ENCODE measurements at regions not wholly inside any gene's neighbourhood (a gene's known extent, or its start where the extent isn't known, plus 50 kb on each side); places are given as distances from the start of the nearest gene placed in this dataset.

DNA sequence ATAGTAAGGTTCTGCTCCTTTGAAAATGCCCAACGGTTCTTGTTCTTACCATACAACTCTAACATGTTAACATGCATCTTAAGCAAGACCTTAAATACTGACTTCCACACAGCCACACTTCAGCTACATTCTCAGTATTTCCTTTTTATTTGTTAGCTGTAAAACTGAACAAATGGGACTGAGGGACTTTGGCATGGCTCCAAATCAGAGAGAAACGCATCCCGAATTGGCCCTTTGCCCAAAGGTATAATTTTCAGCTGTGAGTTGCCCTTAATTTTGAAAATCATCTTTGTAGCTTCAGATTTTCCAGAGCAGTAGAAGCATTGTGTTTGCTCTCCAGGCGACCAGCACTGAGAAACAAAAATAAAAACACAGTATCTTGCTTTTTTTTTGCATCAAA lies 56.4 kb downstream of the NEUROD6 start:
- DNase-seq, result no peak

DNA sequence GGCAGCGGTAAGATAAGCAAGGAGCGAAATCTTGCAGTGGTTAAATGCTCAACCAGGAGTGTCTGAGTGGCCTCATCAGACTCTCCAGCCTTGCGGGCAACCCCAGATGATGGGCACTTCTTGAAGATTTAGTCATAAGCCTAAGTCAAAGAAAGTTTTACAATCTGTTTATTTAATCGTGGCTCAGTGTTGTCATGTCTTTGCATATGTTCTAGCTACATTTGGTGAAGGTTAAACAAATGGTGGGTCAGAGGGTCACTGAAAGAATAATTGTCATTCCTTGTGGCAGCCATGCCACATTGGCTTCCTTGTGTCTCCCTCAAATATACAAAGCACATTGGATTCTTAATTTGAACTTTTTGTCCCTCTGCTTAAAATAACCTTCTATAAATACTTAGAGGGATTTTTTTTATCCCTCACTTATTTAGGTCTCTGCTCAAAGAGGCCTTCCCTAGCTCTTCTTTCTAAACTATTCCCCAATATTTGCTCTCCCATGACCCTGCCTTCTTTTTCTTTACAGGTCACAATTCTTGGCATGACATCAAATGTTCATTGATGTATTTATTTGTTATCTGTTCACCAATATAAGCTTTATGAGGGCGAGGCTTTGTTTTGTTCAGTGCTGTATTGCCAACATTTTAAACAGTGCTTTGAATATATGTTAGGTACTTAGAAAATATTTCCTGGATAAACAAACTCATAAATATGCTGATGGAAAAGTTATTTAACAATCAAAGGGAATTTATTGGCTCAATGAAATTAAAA lies 68.7 kb downstream of the NEUROD6 start:
- DNase-seq, result no peak

DNA sequence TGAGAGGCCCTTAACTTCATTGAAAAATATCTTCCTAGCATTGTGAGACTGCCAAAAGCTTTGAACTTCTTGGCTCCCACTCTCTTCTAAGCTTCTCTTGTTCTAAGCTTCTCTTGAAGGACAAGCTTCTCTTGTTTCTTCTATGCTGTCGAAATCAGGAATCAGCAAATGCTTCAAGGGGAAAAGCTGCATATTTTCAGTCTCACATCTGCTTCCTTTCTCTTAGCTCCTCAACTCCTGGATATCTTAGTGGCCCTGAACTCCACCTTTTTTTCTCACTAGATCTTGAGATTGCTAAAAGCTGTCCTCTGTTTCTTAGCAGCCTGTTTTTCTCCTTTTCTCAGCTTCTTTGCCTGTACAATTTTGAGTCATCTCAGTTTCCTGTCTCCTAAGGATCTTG lies 73.0 kb downstream of the NEUROD6 start:
- no peak for DNase-seq

DNA sequence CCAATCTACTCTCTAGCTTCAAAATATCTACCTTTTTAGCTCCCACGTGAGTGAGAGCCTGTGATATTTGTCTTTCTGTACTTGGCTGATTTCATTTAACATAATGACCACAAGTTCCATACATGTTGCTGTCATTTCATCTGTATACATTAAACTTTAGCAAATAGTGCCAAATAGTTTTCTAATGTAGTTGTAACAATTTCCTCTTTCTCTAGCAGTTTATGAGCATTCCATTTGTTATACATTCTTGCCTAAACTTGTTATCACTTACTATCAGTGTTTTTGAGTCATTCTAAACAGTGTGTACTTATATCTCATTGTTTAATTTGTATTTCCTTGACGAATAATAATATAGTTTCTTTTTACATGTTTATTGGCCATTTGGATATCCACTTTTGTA lies 77.2 kb downstream of the NEUROD6 start:
- no peak for DNase-seq

DNA sequence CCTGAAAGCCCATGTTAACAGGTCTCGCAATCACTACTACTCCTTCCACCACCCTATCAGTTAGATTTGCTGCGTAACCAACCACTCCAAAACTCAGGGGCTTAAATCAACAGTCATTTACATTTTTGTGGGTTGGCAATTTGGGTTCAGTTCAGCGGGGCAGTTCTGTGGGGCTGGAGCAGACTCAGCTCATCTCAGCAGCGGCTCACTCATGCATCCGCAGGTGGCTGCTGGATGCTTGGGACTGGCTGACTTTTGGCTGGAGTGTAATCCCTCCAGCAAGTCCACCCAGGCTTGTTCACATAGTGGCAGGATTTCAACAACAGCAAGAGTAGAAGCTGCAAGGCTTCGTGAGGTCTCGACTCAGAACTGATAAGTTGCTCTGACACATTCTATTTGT lies 79.2 kb downstream of the NEUROD6 start:
- DNase-seq, result no peak

DNA sequence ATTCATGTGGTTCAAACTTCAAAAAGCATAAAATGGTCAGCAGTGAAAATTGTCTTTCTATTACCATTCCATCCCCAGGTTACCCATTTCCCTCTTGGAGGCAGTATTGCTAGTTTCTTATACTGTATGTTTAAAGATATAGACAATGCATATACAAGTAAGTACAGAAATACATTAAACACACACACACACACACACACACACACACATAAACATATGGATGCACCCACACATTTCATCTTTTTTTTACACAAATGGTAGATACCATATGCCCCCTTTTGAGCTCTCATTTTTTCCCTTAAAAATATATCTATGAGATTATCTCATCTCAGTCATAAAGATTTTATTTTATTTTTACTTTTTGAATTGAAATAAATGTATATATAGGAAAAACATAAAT lies 79.7 kb downstream of the NEUROD6 start:
- no peak for DNase-seq

DNA sequence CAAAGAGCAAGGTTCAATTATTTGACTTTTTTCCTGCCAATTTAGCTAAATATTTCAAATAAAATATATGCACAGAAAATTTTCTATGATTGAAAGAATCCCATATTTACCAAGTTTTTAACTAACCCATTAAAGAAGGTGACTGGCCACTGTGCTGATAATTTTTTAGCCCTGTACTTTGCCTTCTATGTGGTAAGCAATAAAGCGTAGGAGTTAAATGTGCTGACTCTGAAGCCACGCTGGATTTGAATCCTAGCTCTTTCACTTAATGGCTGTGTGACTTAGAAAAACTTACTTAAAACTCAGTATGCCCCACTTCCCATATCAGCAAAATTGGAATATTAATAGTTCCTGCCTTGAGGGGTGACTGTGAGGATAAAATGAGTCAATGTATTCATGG lies 82.1 kb downstream of the NEUROD6 start:
- DNase-seq, result no peak

DNA sequence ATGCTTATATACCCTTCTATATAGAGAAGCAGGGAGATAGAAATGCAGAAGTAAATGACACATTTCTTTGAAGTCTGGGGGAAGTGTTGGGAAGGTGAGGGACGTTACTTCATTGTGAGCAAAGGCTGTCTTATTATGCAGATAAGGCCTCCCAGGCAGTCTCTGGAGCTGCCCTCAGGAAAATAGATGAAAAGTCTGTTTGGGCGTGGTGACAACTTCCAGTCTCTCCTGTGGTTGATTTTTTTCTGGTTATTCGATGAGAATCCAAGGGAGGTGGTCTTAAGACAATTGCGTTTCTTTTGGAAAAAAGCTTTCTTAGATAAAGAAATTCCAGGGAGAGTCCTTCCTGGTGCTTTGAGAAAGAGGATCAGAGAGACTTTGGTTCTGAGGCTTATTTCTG lies 84.0 kb downstream of the NEUROD6 start:
- no peak for DNase-seq

DNA sequence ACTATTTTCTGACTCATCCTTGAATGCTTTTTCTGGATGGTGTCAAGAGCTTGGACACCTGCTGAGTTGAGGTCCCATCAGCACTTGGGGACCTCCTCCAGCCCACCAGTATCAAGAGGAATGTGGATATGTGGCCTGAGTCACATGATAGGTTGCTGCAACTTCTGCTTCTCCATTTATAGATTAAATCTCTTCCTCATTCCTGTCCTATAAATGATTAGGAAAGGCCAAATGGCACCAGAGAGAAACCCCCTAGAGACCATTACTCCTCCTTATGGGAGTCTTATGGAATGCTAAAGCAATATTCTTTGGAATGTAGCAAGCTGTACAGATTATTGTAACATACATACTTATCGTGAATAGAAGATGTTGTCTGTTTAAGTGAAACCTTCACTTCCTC lies 85.6 kb downstream of the NEUROD6 start:
- DNase-seq, result no peak

DNA sequence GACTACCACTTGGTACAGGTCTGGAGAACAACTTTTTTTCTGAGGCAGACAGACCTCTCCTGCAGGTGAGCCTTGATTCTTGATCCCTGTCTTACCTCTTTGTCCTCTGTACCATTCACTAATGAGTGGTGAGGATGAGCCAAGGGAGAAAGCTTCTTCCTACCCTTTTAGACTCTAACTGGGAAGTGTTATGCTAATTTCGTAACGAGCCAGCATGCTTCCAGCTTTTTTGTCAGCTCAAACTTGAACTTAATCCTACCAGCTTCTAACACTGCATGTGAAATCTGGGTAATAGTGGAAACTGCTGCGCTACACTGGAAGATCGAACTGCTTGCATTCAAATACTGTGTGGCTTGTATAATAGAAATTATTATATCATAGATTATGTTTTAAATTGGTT lies 87.0 kb downstream of the NEUROD6 start:
- no peak for DNase-seq

DNA sequence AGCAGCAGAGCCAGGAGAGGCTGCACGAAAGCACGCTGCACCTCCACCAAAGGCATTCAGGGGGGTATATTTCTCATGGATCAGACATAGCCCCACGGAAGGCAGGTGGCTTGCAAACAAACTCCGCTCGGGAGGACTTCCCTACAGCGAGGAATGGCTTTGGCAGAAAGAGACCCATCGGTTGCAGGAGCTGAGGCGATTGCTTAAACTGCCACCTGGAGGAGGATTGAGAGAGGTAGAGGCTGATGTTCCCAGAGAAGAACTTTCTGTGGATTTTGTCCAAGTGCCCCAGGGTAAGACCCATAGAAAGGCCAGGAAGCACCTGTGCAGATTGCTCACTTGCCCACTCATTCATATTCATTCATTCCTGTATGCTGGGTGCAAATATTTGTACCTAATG lies 89.1 kb downstream of the NEUROD6 start:
- no peak for DNase-seq

DNA sequence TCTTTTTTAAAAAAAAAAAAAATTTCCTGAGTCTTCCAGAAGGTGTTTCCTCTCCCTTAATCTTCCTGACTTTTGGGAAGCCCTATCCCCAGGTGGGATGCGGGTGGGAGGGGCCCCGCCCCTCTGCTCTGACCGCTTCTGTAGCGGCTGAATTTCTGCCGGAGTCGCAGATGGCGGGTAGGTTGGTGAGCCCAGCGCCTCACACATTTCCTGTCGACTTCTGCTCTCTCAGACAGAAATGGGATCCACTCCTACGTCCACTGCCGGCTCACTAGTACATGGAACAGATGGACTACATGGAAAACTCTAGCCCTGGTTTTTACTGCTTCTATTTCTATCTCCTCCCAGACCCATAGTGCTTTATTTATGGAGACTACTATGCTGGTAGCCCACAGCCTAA lies 90.9 kb downstream of the NEUROD6 start:
- DNase-seq, result no peak

DNA sequence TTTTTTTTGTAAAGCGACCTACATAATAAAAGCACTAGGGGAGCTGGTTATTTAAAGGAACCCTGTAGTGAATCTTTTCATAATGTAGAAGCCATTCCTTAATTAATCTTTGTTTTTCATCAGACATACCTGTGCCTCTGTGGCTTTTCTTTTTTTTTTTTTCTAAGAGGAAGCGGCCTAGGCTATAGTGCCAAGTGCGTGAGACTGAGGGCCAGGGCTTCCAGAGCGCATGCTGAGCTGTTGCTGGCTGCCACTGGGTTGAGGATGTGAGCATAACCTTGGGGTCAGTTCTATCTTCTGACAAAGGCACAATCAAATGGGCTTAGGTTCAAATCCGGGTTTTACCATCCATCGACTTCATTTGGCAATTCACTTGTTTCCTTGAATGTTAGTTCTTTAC lies 103.7 kb downstream of the NEUROD6 start:
- DNase-seq, result no peak

DNA sequence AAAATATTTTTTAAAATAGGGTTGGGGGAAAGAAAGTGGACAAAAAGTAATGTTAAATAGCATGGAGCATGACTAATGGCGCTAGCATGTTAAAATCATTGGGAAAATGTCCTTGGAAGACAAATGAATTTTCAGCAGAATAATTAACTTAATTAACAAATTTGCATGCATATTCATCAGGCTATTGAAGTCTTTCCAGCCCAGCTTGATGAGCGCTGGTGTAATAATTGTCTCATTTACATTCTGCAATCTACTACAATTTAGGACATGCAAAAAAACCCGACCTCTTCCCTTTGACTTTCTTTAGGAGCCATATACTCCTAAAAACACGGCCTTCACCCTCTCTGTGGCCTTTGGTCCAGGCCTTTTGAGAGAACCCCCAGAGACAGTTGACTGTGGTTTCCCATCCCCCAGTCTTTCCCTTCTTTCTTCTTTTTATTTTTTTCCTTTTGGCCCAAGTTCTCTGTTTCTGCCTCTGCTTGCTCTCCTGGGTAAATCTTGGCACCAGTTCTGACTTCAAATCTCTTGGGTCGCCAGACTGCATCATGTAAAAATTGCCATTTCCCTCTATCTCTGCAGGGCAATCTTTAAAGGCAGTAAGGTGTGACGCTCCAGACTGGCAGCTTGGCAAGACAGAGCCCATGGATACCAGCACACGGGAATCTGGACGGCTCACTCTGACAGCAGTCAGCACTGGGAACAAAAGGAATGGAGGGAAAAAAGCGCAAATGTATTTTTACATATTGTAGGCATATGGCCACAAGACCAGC lies 105.5 kb downstream of the NEUROD6 start:
- DNase-seq, result no peak

DNA sequence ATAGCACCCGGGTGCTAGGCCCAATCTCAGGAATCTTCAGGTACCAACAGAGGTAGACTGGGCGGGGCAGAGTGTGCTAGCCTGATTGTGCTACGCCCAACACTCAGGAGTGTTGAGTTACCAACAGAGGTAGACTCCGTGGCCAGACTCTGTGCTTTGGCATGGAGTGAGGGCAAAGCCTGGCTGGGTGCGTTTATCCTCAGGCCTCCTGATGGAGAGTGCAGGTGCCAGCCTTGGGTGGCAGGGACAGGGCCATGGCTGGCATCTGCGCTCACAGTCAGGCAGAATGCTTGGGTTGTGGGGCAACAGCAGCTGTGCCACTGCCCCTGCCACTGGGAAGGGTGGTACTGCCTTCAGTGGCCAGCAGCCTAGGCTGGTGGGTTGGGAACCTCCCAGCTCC lies 111.6 kb downstream of the NEUROD6 start:
- DNase-seq, result no peak

DNA sequence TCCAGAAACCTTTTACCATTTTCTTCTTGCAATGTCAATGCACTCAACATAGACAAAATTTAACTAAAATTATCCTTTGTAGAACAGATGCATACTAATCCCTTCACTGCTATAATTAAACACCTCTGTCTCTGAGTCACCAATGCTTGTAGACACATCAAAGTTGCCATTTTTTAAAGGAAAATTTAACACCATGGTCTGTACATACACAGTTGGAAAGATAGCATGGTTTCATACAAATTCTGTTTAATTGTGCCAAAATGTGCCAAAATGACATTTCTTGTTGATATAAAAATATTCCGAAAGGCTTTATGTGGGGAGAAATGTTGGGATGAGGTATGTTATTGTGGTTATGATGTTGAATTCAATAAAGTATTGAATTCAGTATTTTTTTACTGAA lies 125.8 kb downstream of the NEUROD6 start:
- DNase-seq, result no peak

DNA sequence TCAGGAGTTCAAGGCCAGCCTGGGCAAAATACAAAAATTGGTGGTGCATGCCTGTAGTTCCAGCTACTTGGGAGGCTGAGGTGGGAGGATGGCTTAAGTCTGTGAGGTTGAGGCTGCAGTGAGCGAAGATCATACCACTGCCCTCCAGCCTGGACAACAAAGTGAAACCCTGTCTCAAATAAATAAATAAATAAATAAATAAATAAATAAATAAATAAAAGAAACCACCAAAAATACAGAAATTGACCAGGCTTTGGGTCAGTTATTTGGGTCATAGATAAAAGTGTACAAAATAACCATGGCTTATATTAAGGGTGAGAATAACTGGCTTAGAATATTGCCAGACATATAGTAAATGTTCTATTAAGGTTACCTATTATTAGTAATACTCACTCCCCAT lies 129.2 kb downstream of the NEUROD6 start:
- DNase-seq, result no peak

DNA sequence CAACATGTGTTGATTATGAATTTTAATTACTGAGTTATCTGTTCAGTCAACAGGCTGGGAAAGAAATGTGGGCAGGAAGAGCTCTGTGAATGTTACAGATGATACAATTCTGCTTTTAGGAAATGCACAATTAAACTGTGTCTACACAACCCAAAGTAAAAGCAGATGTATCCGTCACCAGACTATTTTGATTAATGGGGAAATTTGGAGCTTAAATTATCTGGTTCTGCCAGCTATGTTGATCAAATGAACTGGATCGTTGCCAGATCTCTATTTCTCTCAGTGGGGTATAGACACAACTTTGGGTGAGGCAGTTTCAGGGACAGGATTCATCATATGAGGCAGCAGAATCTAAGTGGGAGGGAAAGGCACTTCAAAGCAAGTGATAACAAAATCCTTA lies 136.5 kb downstream of the NEUROD6 start:
- no peak for DNase-seq

DNA sequence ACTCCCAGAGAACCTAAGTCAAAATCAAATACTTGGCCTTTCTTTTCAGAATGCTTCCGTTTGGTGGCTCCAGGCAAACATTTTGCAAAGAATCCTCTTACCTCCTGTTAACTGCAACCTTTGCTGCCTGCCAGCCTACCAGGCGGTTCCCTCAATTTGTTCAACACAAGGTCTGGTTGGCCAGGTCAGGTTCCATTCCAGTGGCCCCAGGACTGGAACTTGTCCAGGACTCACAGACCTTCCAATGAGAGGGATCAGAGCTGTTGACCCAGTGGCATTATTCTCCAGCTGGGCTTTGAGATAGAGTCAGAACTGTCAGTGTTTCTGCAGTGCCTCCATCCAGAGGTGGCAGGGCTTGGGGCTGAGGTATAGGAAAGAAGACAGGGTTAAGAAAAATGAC lies 137.0 kb downstream of the NEUROD6 start:
- DNase-seq, result no peak

DNA sequence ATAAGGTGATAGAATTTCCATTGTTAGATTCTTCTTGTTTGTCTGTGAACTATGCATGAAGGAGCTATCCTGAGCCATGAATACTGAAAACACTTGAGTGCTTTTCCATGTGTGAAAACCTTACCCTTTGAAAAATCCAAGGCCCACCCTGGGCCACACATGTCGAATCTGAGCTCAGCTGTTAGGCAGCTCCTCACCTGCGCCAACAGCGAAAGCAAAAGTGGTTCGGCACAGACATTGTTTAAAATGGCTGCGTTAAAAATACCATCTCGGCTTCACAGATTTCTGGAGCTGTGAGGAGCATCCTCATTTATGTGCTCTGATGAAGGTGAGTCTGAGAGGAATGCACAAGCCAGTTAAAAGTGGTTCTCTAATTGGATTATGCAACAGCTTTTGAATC lies 137.7 kb downstream of the NEUROD6 start:
- no peak for DNase-seq

DNA sequence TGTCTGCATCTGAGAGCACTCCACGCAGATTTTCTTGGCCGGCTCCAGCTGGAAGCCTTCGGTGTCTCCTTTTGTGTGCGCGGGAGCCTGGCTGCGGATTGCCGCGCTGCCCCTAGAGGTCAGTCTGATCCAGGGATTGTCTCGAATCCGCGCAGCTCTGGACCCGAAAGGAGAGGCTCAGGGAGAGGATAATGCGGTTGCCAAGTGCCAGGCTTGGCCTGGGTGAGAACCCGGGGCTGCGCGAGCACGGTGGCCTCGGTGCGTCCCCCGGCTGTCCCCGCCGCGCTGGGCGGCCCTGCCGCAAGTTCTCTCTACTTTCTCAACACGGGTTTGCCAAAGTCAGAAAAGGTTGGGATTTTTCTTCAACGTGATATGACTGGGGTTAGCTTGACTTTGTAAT lies 140.9 kb downstream of the ADCYAP1R1 start:
- peak in 1 of 5 donors; percentile 1 for DNase-seq

DNA sequence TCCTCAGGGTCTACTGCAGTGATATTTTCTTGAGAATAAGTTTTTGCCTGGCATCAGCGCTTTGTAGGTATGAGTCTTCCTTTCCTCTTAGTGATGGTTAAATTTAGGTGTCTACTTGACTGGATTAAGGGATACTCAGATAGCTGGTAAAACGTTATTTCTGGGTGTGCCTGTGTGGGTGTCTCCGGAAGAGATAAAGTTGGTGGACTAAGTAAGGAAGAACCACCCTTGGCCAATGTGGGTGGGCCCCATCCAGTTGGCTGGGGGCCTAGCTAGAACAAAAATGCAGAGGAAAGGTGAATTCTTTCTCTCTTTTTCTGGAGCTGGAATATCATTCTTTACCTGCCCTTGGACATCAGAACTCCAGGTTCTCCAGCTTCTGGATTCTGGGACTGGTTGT lies 138.8 kb downstream of the ADCYAP1R1 start:
- no peak for DNase-seq

DNA sequence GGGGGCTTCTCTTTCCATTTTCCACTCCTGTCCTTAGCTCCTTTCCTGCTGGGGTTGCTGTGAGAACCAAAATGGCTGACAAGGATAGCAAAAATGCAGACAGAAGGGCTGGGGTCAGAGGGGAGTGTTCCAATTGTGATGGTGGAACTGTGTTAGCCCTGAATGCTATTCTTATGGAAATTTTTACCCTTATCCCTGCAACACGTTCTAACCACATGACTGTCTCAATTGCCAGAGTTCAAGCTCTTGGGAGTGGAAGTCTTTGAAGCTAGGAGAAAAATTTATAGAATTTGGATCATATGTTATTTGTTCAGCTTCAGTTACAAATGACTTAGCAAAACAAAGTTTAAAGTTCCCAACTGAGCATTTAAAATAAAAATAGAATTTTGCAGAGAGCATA lies 134.1 kb downstream of the ADCYAP1R1 start:
- DNase-seq, result no peak

DNA sequence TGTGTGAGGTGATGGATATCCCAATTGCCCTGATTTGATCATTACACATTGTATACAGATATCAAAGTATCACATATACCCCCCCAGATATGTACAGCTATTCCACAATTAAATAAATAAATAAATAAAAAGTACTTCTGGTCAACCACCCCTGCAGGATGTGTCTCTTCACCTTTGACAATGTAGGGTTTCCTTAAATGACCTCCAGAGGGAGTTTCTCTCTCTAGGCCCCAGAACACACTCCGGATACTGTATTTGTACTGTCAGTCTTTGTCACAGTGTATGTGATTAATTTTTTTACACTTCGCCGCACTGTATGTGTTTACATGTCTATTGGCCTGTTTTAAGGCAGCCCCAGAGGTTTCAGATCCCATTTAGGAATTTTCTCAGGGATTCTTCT lies 123.6 kb downstream of the ADCYAP1R1 start:
- no peak for DNase-seq

DNA sequence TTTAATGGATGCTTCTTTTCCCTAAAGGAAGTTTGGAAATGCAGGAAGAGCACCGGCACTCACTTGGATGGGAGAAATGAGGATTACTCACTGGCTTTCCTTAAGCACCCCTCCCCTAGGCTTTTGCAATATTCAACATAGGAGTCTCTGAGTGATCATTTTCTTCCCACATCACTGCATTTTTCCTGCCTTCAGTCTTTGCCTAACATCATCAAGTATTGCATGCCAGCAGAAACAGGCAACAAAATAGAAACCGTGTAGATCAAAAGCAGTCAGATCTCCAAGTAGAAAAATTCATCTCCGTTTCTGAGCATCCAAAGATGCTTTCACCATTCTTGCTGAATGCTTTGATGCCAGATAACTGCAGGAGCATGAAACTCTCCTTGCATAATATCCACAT lies 119.9 kb downstream of the ADCYAP1R1 start:
- no peak for DNase-seq

All from T-helper 1 cell (primary cell).